ENCODE measurements at regions not wholly inside any gene's neighbourhood (a gene's known extent, or its start where the extent isn't known, plus 50 kb on each side); places are given as distances from the start of the nearest gene placed in this dataset.
A peak's percentile ranks its signal among the peaks of the same experiment; 100 is the strongest.
"Not testable (repeated sequence)": the region's sequence is repeated elsewhere in the genome, so short reads cannot be mapped to it uniquely, and the experiment has no call there.

- H3K36me3 Mint-ChIP-seq (ENCODE audit: unreplicated experiment): no peaks in the 10 kb centered on the region
- DNase-seq (ENCODE audit: extremely low spot score, unreplicated experiment): no peak
- H3K4me3 Mint-ChIP-seq (ENCODE audit: unreplicated experiment): no peak overlapping the region
- no peak for TF ChIP-seq CTCF (IDR thresholded peaks at IDR 0.05)
- H3K9me3 Mint-ChIP-seq (ENCODE audit: unreplicated experiment): peaks cover 16% of the 10 kb centered on the region
- H3K27me3 Mint-ChIP-seq (ENCODE audit: unreplicated experiment): no peaks in the 10 kb centered on the region
- H3K27ac Mint-ChIP-seq (ENCODE audit: unreplicated experiment): no peak overlapping the region
- H3K4me1 Mint-ChIP-seq (ENCODE audit: unreplicated experiment): peaks cover 12% of the 10 kb centered on the region
Observed at GRCh38 chr17:14539801-14540200, 238.9 kb downstream of the HS3ST3B1 start.

GRCh38 chr17:14532242-14532641 is 231.4 kb downstream of the HS3ST3B1 start:
- peaks cover 24% of the 10 kb centered on the region for H3K9me3 Mint-ChIP-seq (ENCODE audit: unreplicated experiment)
- not testable (repeated sequence) for H3K4me3 Mint-ChIP-seq (ENCODE audit: unreplicated experiment); H3K27me3 Mint-ChIP-seq (ENCODE audit: unreplicated experiment); H3K4me1 Mint-ChIP-seq (ENCODE audit: unreplicated experiment); H3K36me3 Mint-ChIP-seq (ENCODE audit: unreplicated experiment); H3K27ac Mint-ChIP-seq (ENCODE audit: unreplicated experiment); DNase-seq (ENCODE audit: extremely low spot score, unreplicated experiment)

GRCh38 chr17:14525551-14526455 is 224.9 kb downstream of the HS3ST3B1 start:
- DNase-seq (ENCODE audit: extremely low spot score, unreplicated experiment): no peak
- no peak overlapping the region for H3K27ac Mint-ChIP-seq (ENCODE audit: unreplicated experiment)
- TF ChIP-seq CTCF (IDR thresholded peaks at IDR 0.05): no peak
- no peaks in the 10 kb centered on the region for H3K9me3 Mint-ChIP-seq (ENCODE audit: unreplicated experiment)
- no peaks in the 10 kb centered on the region for H3K27me3 Mint-ChIP-seq (ENCODE audit: unreplicated experiment)
- H3K4me3 Mint-ChIP-seq (ENCODE audit: unreplicated experiment): no peak overlapping the region
- H3K4me1 Mint-ChIP-seq (ENCODE audit: unreplicated experiment): no peaks in the 10 kb centered on the region
- H3K36me3 Mint-ChIP-seq (ENCODE audit: unreplicated experiment): no peaks in the 10 kb centered on the region

GRCh38 chr17:14522795-14523387 is 222.0 kb downstream of the HS3ST3B1 start:
- no peak overlapping the region for H3K4me3 Mint-ChIP-seq (ENCODE audit: unreplicated experiment)
- peaks cover 2% of the 10 kb centered on the region for H3K4me1 Mint-ChIP-seq (ENCODE audit: unreplicated experiment)
- no peak for TF ChIP-seq CTCF (IDR thresholded peaks at IDR 0.05)
- no peaks in the 10 kb centered on the region for H3K36me3 Mint-ChIP-seq (ENCODE audit: unreplicated experiment)
- H3K9me3 Mint-ChIP-seq (ENCODE audit: unreplicated experiment): no peaks in the 10 kb centered on the region
- no peaks in the 10 kb centered on the region for H3K27me3 Mint-ChIP-seq (ENCODE audit: unreplicated experiment)
- DNase-seq (ENCODE audit: extremely low spot score, unreplicated experiment): no peak
- H3K27ac Mint-ChIP-seq (ENCODE audit: unreplicated experiment): no peak overlapping the region

GRCh38 chr17:14518919-14519318 is 218.0 kb downstream of the HS3ST3B1 start:
- H3K9me3 Mint-ChIP-seq (ENCODE audit: unreplicated experiment); H3K27me3 Mint-ChIP-seq (ENCODE audit: unreplicated experiment); H3K27ac Mint-ChIP-seq (ENCODE audit: unreplicated experiment); DNase-seq (ENCODE audit: extremely low spot score, unreplicated experiment); H3K4me1 Mint-ChIP-seq (ENCODE audit: unreplicated experiment); H3K36me3 Mint-ChIP-seq (ENCODE audit: unreplicated experiment); H3K4me3 Mint-ChIP-seq (ENCODE audit: unreplicated experiment): not testable (repeated sequence)

- Mint-ChIP-seq H3K9me3 (ENCODE audit: unreplicated experiment) (no peaks in the 10 kb centered on the region), H3K27me3 (ENCODE audit: unreplicated experiment) (no peaks in the 10 kb centered on the region), H3K4me3 (ENCODE audit: unreplicated experiment) (no peak overlapping the region), H3K27ac (ENCODE audit: unreplicated experiment) (no peak overlapping the region), H3K4me1 (ENCODE audit: unreplicated experiment) (peaks cover 2% of the 10 kb centered on the region), H3K36me3 (ENCODE audit: unreplicated experiment) (no peaks in the 10 kb centered on the region)
- DNase-seq (ENCODE audit: extremely low spot score, unreplicated experiment): no peak
- TF ChIP-seq CTCF (IDR thresholded peaks at IDR 0.05): peak; percentile 11
Observed at GRCh38 chr17:14514973-14515372, 214.1 kb downstream of the HS3ST3B1 start.

Data from osteocyte (in vitro differentiated cells).